ENCODE measurements at regions not wholly inside any gene's neighbourhood (a gene's known extent, or its start where the extent isn't known, plus 50 kb on each side); places are given as distances from the start of the nearest gene placed in this dataset.

GRCh38 chr5:155732587-155733376, 594.2 kb upstream of the SGCD start:
- ATAC-seq, result no peak
- no peak overlapping the region for H3K4me2 ChIP-seq
- DNase-seq (ENCODE audit: low read depth in 1 of 2, low spot score in 1 of 2), result no peak
- no peak for FAIRE-seq
- ChIA-PET POLR2A (no interaction called here), CTCF (interaction anchor here (0.6 kb wide), 1 partner anchor 682 kb away, joined by 3 read pairs; no protein-coding TSS in a partner anchor)
- no peak overlapping the region for H3K27ac ChIP-seq
- 28% methylated on average over 6 of the region's 6 CpGs for WGBS (ENCODE audit: missing lambda C conversion rate)
- no peak overlapping the region for H3K4me3 ChIP-seq
- H3K9me3 ChIP-seq, result no peaks in the 10 kb centered on the region
- peaks cover 3% of the 10 kb centered on the region; the same call in 1 of the 3 replicates for H3K4me1 ChIP-seq
- TF ChIP-seq E2F6 (IDR thresholded peaks at IDR 0.05; ENCODE audit: borderline replicate concordance, low read depth), result no peak
- TF ChIP-seq NPAS2 (CRISPR knock-in tag; IDR thresholded peaks at IDR 0.05; ENCODE audit: borderline replicate concordance), result no peak
- no peak for TF ChIP-seq GATA3 (IDR thresholded peaks at IDR 0.05; ENCODE audit: borderline replicate concordance)
- no peak for TF ChIP-seq RNF2 (IDR thresholded peaks at IDR 0.05; ENCODE audit: borderline replicate concordance, low read depth)
- no peak for TF ChIP-seq EHF (CRISPR knock-in tag; IDR thresholded peaks at IDR 0.05)

GRCh38 chr5:155733935-155734334, 593.0 kb upstream of the SGCD start:
- Histone ChIP-seq H3K27ac (no peak overlapping the region), H3K4me1 (peaks cover 1% of the 10 kb centered on the region; the same call in 1 of the 3 replicates), H3K4me2 (no peak overlapping the region), H3K9me3 (no peaks in the 10 kb centered on the region), H3K4me3 (no peak overlapping the region)
- ATAC-seq (no peak), DNase-seq (ENCODE audit: low read depth in 1 of 2, low spot score in 1 of 2) (no peak), FAIRE-seq (no peak)
- ChIA-PET POLR2A (no interaction called here), CTCF (no interaction called here)
- 26% methylated on average over 1 of the region's 1 CpG for WGBS (ENCODE audit: missing lambda C conversion rate)
- TF ChIP-seq USF2 (IDR thresholded peaks at IDR 0.05) (no peak), SMC3 (IDR thresholded peaks at IDR 0.05) (no peak), CHD4 (IDR thresholded peaks at IDR 0.05; ENCODE audit: borderline replicate concordance) (no peak), POLR2A (IDR thresholded peaks at IDR 0.05; ENCODE audit: low read length) (no peak), RARB (CRISPR knock-in tag; IDR thresholded peaks at IDR 0.05) (no peak), ZSCAN20 (CRISPR knock-in tag; IDR thresholded peaks at IDR 0.05) (no peak), HOXB13 (CRISPR knock-in tag; IDR thresholded peaks at IDR 0.05; ENCODE audit: low read depth) (no peak), HDAC2 (IDR thresholded peaks at IDR 0.05) (no peak)
- TF ChIP-seq, protein P1, sequence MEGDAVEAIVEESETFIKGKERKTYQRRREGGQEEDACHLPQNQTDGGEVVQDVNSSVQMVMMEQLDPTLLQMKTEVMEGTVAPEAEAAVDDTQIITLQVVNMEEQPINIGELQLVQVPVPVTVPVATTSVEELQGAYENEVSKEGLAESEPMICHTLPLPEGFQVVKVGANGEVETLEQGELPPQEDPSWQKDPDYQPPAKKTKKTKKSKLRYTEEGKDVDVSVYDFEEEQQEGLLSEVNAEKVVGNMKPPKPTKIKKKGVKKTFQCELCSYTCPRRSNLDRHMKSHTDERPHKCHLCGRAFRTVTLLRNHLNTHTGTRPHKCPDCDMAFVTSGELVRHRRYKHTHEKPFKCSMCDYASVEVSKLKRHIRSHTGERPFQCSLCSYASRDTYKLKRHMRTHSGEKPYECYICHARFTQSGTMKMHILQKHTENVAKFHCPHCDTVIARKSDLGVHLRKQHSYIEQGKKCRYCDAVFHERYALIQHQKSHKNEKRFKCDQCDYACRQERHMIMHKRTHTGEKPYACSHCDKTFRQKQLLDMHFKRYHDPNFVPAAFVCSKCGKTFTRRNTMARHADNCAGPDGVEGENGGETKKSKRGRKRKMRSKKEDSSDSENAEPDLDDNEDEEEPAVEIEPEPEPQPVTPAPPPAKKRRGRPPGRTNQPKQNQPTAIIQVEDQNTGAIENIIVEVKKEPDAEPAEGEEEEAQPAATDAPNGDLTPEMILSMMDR (IDR thresholded peaks at IDR 0.05), result no peak

GRCh38 chr5:155735388-155735787, 591.6 kb upstream of the SGCD start:
- ATAC-seq (no peak), FAIRE-seq (no peak)
- TF ChIP-seq, protein P2, sequence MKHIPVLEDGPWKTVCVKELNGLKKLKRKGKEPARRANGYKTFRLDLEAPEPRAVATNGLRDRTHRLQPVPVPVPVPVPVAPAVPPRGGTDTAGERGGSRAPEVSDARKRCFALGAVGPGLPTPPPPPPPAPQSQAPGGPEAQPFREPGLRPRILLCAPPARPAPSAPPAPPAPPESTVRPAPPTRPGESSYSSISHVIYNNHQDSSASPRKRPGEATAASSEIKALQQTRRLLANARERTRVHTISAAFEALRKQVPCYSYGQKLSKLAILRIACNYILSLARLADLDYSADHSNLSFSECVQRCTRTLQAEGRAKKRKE (CRISPR knock-in tag; IDR thresholded peaks at IDR 0.05; ENCODE audit: low read depth), result no peak
- no peak for TF ChIP-seq HOXB13 (CRISPR knock-in tag; IDR thresholded peaks at IDR 0.05; ENCODE audit: low read depth)
- TF ChIP-seq RFX5 (IDR thresholded peaks at IDR 0.05), result no peak
- TF ChIP-seq CBX8 (IDR thresholded peaks at IDR 0.05), result no peak
- no peak for TF ChIP-seq CEBPB (IDR thresholded peaks at IDR 0.05)
- TF ChIP-seq, protein P1 (IDR thresholded peaks at IDR 0.05), result no peak
- no peak for TF ChIP-seq FOXS1 (CRISPR knock-in tag; IDR thresholded peaks at IDR 0.05)
- no peak for TF ChIP-seq TP53 (CRISPR knock-in tag; IDR thresholded peaks at IDR 0.05)
- no peak for TF ChIP-seq RAD21 (conservative IDR thresholded peaks at IDR 0.05 in 1 of 2, IDR thresholded peaks at IDR 0.05 in 1 of 2)
- TF ChIP-seq, protein P3, sequence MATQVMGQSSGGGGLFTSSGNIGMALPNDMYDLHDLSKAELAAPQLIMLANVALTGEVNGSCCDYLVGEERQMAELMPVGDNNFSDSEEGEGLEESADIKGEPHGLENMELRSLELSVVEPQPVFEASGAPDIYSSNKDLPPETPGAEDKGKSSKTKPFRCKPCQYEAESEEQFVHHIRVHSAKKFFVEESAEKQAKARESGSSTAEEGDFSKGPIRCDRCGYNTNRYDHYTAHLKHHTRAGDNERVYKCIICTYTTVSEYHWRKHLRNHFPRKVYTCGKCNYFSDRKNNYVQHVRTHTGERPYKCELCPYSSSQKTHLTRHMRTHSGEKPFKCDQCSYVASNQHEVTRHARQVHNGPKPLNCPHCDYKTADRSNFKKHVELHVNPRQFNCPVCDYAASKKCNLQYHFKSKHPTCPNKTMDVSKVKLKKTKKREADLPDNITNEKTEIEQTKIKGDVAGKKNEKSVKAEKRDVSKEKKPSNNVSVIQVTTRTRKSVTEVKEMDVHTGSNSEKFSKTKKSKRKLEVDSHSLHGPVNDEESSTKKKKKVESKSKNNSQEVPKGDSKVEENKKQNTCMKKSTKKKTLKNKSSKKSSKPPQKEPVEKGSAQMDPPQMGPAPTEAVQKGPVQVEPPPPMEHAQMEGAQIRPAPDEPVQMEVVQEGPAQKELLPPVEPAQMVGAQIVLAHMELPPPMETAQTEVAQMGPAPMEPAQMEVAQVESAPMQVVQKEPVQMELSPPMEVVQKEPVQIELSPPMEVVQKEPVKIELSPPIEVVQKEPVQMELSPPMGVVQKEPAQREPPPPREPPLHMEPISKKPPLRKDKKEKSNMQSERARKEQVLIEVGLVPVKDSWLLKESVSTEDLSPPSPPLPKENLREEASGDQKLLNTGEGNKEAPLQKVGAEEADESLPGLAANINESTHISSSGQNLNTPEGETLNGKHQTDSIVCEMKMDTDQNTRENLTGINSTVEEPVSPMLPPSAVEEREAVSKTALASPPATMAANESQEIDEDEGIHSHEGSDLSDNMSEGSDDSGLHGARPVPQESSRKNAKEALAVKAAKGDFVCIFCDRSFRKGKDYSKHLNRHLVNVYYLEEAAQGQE (IDR thresholded peaks at IDR 0.05), result no peak
- no peak for TF ChIP-seq NFE2L2 (conservative IDR thresholded peaks at IDR 0.05; ENCODE audit: low read length)
- TF ChIP-seq NR3C1 (IDR thresholded peaks at IDR 0.05), result no peak

More at GRCh38 chr5:155735388-155735787, 591.6 kb upstream of the SGCD start:
- 0% methylated on average over 2 of the region's 2 CpGs for WGBS (ENCODE audit: missing lambda C conversion rate)
- no peak for DNase-seq (ENCODE audit: low read depth in 1 of 2, low spot score in 1 of 2)
- Histone ChIP-seq H3K27ac (no peak overlapping the region), H3K4me3 (no peak overlapping the region), H3K4me1 (no peaks in the 10 kb centered on the region), H3K4me2 (no peak overlapping the region), H3K9me3 (no peaks in the 10 kb centered on the region)
- ChIA-PET CTCF (no interaction called here), POLR2A (no interaction called here)

Data from A549 (cell line).